Transverse colon (tissue), 4 donors: ENCODE measurements at regions not wholly inside any gene's neighbourhood (a gene's known extent, or its start where the extent isn't known, plus 50 kb on each side); places are given as distances from the start of the nearest gene placed in this dataset.

Experiments
- DNase-seq: peaks from one replicate; pipeline ENCODE4 v3.0.0-alpha.2; 2019
- H3K27ac ChIP-seq, 4 donors: fragments of 200-600 bp; sonication (generic); 2 replicates each; pipeline ENCODE4 v1.5.1; 2016 to 2018; ENCODE audit warnings: inconsistent platforms in 4 of 4
- H3K27me3 ChIP-seq: fragments of 200-600 bp; sonication (generic); 2 replicates; pipeline ENCODE4 v1.5.1; 2017; ENCODE audit warnings: inconsistent platforms
- H3K36me3 ChIP-seq, 4 donors: fragments of 200-600 bp; sonication (generic); 2 replicates each; pipeline ENCODE4 v1.5.1; 2017 to 2019; ENCODE audit warnings: inconsistent platforms in 4 of 4
- H3K4me1 ChIP-seq, 4 donors: fragments of 200-600 bp; sonication (generic); 2 replicates each; pipeline ENCODE4 v1.5.1; 2017 to 2020; ENCODE audit warnings: inconsistent platforms in 4 of 4
- H3K4me3 ChIP-seq, 4 donors: fragments of 200-600 bp; sonication (generic); 1 replicate in 1 of 4; 2 replicates in 3 of 4; pipeline versions ENCODE4 v1.5.1 to v1.6.1; 2017 to 2019; ENCODE audit warnings: inconsistent platforms in 4 of 4
- H3K9me3 ChIP-seq, 2 donors: fragments of 200-600 bp; sonication (generic); 2 replicates each; pipeline ENCODE4 v1.5.1; 2017 to 2019; ENCODE audit warnings: inconsistent platforms in 2 of 2
- EP300 ChIP-seq: sonication (generic); formaldehyde crosslinking; IDR thresholded peaks from one replicate; pipeline ENCODE4 v1.6.1; 2017; ENCODE audit warnings: antibody characterized with exemption, low read depth
- POLR2A ChIP-seq: fragments of 450-650 bp; IDR thresholded peaks from one replicate; pipeline ENCODE4 v1.6.1; 2016; ENCODE audit warnings: antibody characterized with exemption, mild to moderate bottlenecking, moderate library complexity
- POLR2AphosphoS5 ChIP-seq, 3 donors: sonication (generic); formaldehyde crosslinking; IDR thresholded peaks; one replicate each; pipeline ENCODE4 v1.6.1; 2016; ENCODE audit warnings: antibody characterized with exemption in 3 of 3
- WGBS, 2 donors: methylation state at CpG; one replicate each; pipeline ENCODE4 v1.1.5; 2018; ENCODE audit warnings: low coverage in 1 of 2; 5-methylcytosine and 5-hydroxymethylcytosine counted together
- in situ Hi-C, 4 donors: fragments of 200-750 bp; cut with MboI; loops; one replicate each; pipeline versions ENCODE4 v1.15.0 to v1.15.1; 2017; ENCODE audit warnings: low sequenced_read_pairs in 3 of 4, low pct_ligation_motif_present in 1 of 4, low pct_unique_long_range_greater_than_20kb in 1 of 4
- intact Hi-C: fragments of 100-400 bp; cut with DNase I; formaldehyde crosslinking; loops from one replicate; pipeline ENCODE4 v1.15.1; 2023; ENCODE audit warnings: low total_unique reads
- TF ChIP-seq, protein P1 (sequence below), 5 experiments: fragments of 200-600 bp in 3 of 5; fragments of 450-650 bp in 2 of 5; sonication (generic) in 3 of 5; IDR thresholded peaks; 1 replicate in 2 of 5; 2 replicates in 3 of 5; pipeline ENCODE4 v1.5.1; 2016 to 2017; ENCODE audit warnings: antibody characterized with exemption in 5 of 5, inconsistent platforms in 3 of 5, mild to moderate bottlenecking in 2 of 5, moderate library complexity in 1 of 5

DNA sequence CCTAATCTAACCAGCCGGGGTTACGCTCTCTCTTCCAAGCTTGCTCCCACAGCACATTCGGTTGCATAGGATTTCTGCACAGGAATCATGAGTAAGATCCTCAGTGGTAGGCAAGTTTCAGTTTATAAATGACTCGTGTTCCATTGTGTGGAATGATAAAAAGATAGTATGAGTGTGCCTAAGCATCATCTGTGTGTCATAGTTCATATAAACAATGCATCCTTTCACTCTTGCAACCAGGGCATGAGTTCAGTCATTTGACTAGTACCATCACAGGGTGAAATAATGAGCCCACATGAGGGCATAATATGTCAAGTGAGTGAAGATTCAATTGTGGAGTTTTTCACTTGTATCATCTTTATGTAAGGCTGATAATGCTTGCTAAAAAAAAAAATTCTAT lies 417.1 kb upstream of the CDH2 start:
- Histone ChIP-seq H3K4me3 (no peak overlapping the region), H3K36me3 (no peaks in the 10 kb centered on the region), H3K27ac (no peak overlapping the region), H3K9me3 (peaks cover 0 to 1% of the 10 kb centered on the region in 2 donors), H3K27me3 (no peaks in the 10 kb centered on the region), H3K4me1 (no peaks in the 10 kb centered on the region)
- TF ChIP-seq POLR2AphosphoS5 (IDR thresholded peaks at IDR 0.05) (no peak), EP300 (no peak), POLR2A (no peak)
- TF ChIP-seq, protein P1, sequence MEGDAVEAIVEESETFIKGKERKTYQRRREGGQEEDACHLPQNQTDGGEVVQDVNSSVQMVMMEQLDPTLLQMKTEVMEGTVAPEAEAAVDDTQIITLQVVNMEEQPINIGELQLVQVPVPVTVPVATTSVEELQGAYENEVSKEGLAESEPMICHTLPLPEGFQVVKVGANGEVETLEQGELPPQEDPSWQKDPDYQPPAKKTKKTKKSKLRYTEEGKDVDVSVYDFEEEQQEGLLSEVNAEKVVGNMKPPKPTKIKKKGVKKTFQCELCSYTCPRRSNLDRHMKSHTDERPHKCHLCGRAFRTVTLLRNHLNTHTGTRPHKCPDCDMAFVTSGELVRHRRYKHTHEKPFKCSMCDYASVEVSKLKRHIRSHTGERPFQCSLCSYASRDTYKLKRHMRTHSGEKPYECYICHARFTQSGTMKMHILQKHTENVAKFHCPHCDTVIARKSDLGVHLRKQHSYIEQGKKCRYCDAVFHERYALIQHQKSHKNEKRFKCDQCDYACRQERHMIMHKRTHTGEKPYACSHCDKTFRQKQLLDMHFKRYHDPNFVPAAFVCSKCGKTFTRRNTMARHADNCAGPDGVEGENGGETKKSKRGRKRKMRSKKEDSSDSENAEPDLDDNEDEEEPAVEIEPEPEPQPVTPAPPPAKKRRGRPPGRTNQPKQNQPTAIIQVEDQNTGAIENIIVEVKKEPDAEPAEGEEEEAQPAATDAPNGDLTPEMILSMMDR (IDR thresholded peaks at IDR 0.05): no peak
- no peak for DNase-seq
- intact Hi-C loops (no loop called here), in situ Hi-C loops (no loop called here)
- WGBS, 2 donors: 68 to 71% methylated on average over 4 of the region's 4 CpGs

DNA sequence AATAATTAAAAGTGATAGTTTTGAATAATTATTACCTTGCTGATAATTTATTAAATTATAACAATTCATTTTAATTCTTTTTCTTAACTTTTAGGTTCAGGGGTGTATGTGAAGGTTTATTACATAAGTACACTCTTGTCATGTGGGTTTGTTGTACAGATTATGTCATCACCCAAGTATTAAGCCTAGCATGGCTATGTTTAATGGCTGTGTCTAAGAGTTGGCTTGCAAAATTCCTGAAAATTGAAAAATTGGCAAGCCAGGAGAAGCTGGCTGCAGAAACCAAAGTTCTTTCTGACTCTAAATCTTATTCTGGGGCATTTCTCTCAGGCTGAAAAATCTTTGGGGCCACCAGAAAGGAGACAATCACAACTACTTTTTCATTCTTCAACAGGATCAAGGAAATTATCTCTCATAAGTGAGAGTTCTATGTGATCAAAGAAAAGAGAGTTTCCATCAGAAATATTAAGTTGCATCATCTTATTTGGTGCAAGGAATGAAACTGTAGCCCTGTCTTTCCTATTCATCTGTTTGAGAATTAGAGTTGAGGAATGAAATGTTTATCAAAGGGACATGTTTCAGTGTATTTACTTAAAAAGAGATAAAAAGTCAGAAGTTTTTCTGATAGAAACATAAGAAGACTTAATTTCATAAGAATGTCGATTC lies 412.1 kb upstream of the CDH2 start:
- no peaks in the 10 kb centered on the region for H3K27me3 ChIP-seq
- TF ChIP-seq POLR2AphosphoS5 (IDR thresholded peaks at IDR 0.05): no peak
- TF ChIP-seq EP300: no peak
- TF ChIP-seq POLR2A: no peak
- TF ChIP-seq, protein P1 (IDR thresholded peaks at IDR 0.05): no peak
- no peak for DNase-seq
- in situ Hi-C loops: no loop called here
- H3K4me3 ChIP-seq: no peak overlapping the region
- intact Hi-C loops: no loop called here
- H3K4me1 ChIP-seq: no peaks in the 10 kb centered on the region
- no peaks in the 10 kb centered on the region for H3K9me3 ChIP-seq
- 76 to 90% methylated on average over 1 of the region's 1 CpG for WGBS, 2 donors
- no peak overlapping the region for H3K27ac ChIP-seq
- H3K36me3 ChIP-seq: no peaks in the 10 kb centered on the region

DNA sequence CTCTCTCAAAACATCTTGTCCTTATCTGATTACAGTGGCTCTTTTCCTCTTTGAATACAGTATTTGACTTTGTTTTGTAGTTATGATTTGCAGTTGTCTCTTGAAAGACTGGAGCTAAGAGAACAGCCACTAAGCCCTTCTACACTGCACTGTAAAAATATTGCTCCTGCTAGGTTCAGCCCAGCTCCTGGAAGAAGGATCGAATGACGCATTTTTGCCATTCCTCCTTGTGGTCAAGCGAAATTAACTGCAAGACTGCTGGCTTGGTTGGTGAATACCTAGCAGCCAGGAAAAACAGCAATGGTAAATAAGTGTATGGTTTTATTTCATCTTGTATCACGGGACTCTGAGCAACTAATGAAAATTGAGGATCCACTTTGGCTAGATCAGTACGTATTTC lies 407.8 kb upstream of the CDH2 start:
- WGBS, 2 donors: 65 to 76% methylated on average over 5 of the region's 5 CpGs
- H3K27ac ChIP-seq: no peak overlapping the region
- no peaks in the 10 kb centered on the region for H3K4me1 ChIP-seq
- no peak for DNase-seq
- no peaks in the 10 kb centered on the region for H3K27me3 ChIP-seq
- in situ Hi-C loops: no loop called here
- H3K9me3 ChIP-seq: no peaks in the 10 kb centered on the region
- no peaks in the 10 kb centered on the region for H3K36me3 ChIP-seq
- TF ChIP-seq EP300 (no peak), POLR2A (no peak), POLR2AphosphoS5 (IDR thresholded peaks at IDR 0.05) (no peak)
- TF ChIP-seq, protein P1 (IDR thresholded peaks at IDR 0.05): no peak
- intact Hi-C loops: no loop called here
- no peak overlapping the region for H3K4me3 ChIP-seq

DNA sequence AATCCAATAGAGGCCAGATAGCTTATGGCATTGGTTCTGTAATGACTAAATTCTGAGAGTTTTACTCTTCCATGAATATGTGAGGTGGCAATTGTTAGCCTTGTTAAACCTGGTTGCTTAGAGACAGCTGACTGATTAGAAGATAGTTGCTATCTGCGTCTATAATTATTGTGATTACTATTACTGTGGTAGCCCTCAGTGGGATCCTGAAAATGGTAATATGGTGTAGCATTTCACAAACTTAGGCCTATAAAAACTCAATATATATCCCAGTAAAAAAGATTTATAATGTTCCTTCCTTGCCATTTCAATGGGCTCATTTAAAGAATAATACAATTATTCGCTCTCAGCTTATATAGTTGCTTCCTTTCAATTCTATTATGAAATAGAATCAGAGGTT lies 405.8 kb upstream of the CDH2 start:
- WGBS, 2 donors: 68 to 87% methylated on average over 2 of the region's 2 CpGs
- TF ChIP-seq EP300 (no peak), POLR2AphosphoS5 (IDR thresholded peaks at IDR 0.05) (no peak), POLR2A (no peak)
- TF ChIP-seq, protein P1 (IDR thresholded peaks at IDR 0.05): no peak
- Histone ChIP-seq H3K27me3 (no peaks in the 10 kb centered on the region), H3K9me3 (no peaks in the 10 kb centered on the region), H3K36me3 (no peaks in the 10 kb centered on the region), H3K4me3 (no peak overlapping the region), H3K27ac (no peak overlapping the region), H3K4me1 (no peaks in the 10 kb centered on the region)
- in situ Hi-C loops: no loop called here
- no peak for DNase-seq
- intact Hi-C loops: no loop called here
